Left lobe of liver (tissue), 2 donors: ENCODE measurements at regions not wholly inside any gene's neighbourhood (a gene's known extent, or its start where the extent isn't known, plus 50 kb on each side); places are given as distances from the start of the nearest gene placed in this dataset.

Experiments
- ATAC-seq: fragments of 200-7000 bp; cut with Tn5 transposase; one replicate; pipeline ENCODE4 v1.9.1; 2020; ENCODE audit warnings: mild to moderate bottlenecking, moderate library complexity
- DNase-seq: peaks from one replicate; pipeline ENCODE4 v3.0.0-alpha.2; 2020; ENCODE audit warnings: low spot score
- donor health status: DM: no; HTN: no; CAD: no; lungs with moderate emphysema.
- donor health status: DM: no; HTN: yes; CAD: no.

DNA sequence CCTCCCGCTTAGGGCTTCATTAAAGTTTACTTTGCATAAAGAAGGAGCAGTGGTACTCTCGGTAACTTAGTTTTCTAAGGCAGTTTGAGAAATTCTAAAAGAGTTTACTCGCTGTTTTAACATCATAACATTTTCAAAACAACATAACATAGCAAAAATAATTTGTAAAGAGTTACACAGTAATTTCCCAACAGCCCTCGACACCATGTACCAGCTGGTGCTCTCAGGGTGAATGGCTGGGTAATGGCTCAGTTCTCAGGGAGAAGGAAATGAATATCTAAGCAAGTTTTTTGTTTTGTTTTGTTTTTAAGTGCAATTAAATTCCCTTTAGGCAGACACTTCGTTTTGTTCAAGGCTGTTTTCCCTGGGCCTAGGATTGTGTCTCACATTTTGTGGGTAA, 435.3 kb downstream of the C4orf33 start:
- no peak for DNase-seq
- no peak for ATAC-seq

DNA sequence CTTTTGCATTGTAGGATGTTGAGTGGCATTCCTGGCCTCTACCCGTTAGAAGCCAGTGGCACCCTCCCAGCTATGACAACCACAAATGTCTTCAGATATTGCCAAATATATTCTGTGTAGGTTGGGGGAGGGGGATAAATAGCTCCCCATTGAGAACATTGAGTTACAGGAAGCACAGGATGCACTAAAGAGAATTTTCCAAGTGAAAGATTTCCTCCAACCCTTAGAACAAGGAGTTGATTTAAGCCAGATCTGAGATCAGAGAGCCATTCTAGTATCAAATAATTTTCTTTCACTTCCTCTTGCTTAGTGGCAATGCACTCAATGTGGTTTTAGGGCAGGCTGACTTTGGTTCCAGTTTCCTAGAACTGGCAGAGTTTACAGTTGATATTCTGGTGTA, 436.6 kb downstream of the C4orf33 start:
- ATAC-seq = no peak
- DNase-seq = no peak

- DNase-seq (no peak), ATAC-seq (no peak)
Measured at GRCh38 chr4:129543299-129543698, 447.3 kb downstream of the C4orf33 start.

DNA sequence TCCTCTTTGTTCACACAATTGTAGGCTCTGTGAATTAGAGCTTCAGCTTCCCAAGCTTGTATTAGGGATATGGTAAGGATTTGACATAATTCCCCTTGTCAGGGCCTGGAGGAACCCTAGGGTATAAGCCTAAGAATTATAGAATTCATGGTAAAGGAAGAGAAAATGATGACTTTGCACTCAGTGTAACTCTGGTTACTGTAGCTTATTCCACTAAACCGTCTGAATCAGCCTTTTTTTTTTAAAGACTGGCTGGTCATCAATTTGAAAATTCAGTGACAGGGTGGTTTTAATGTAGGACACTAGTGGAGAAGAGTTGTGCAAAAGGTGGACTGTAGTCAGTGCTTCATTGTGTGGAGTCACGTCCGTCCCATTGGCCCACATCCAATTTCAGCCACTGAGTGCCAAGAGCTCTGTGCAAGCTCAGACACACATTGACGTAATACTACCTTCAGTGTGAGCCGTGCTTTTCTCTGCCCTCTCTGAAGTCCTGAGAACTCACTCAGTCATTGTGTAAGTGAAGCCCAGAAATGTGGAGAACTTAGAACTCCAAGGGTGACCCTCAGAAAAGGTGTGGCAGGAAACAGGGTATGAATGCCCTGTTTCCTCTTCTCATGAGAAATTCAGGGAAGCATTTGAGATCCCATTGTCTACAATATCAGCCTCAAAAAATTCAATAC, 449.8 kb downstream of the C4orf33 start:
- peak; percentile 98 for ATAC-seq
- peak; percentile 86 for DNase-seq

GRCh38 chr4:129546531-129546930, 450.6 kb downstream of the C4orf33 start:
- DNase-seq (no peak), ATAC-seq (no peak)

- DNase-seq (no peak), ATAC-seq (no peak)
Measured at GRCh38 chr4:129550281-129550785, 454.4 kb downstream of the C4orf33 start.

DNA sequence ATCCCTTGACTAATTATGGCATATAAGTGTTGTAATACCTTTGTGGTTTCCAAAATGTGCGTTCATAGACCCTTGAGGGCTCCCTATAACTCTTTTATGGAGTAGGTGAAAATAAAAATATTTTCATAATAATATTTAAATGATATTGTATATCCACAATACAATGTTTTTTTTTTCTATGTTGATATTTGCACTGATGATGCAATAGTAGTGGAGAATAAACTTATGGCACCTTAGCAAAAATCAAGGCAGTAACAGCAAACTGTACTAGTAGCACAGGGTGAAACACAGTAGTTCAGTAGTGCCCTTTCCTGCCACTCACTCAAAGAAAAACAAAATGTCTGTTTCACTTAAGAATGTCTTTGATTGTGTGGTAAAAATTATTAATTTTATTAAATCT, 465.3 kb downstream of the C4orf33 start:
- ATAC-seq = no peak

GRCh38 chr4:129561886-129562671, 466.1 kb downstream of the C4orf33 start:
- ATAC-seq (no peak), DNase-seq (no peak)

More for the DNA sequence above, 465.3 kb downstream of the C4orf33 start:
- DNase-seq = no peak

GRCh38 chr4:129565214-129565613, 469.3 kb downstream of the C4orf33 start:
- DNase-seq (no peak), ATAC-seq (no peak)

DNA sequence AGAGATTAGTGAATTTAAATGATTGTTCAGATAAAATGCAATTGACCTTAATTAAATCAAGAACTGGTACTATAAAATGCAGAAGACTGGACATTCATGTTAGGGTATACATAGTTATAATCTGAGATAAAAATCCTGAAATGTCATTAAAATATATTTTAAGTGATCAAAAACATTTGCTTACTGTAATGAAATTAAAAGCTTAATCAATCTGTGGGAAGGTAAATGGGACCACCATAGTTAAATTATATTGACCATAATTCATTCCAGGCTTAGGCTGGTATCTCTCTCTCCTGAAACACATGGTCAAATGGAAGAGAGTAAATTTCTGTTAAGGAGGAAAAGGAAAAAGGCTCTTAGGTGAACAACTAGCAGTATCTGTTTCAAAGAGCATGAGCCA, 474.4 kb downstream of the C4orf33 start:
- ATAC-seq (no peak), DNase-seq (no peak)

DNA sequence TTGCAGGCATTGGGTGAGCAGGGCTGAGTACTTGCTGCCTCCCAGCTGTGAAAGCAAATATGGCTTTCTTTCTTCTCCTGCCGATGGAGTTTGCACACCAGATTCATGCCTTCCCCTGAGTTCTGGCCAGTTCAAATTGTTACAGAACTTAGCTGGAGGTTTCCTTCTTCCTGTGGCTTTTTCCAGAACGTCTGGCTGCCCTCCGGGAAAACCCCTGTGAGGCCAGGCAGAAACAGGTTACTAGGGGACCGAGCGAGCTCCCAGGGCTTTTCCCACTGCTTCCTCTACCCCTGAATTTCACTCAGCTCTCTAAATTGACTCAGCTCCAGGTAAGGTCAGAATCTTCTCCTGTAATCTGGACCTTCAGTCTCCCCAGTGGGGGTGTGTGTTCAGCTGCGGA, 482.4 kb downstream of the C4orf33 start:
- no peak for DNase-seq
- ATAC-seq = no peak

DNA sequence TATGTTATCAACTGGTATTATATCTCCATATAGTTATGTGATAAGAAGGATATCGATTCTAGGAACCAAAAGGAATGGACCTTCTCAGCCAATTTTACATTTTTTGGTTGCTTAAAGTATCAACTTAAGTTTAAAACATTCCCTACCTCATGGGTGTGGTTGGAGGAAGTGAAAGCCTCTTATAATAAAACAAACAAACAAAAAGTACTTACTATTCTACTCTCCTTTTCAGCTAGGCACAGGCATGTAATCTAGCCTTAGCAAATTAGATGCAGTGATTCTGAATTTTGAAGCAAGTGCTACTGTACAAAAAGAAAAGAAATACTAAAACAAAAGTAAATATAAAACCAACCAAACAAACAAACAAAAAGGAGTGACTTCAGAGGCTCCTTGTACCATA, 485.4 kb downstream of the C4orf33 start:
- DNase-seq (no peak), ATAC-seq (no peak)

DNA sequence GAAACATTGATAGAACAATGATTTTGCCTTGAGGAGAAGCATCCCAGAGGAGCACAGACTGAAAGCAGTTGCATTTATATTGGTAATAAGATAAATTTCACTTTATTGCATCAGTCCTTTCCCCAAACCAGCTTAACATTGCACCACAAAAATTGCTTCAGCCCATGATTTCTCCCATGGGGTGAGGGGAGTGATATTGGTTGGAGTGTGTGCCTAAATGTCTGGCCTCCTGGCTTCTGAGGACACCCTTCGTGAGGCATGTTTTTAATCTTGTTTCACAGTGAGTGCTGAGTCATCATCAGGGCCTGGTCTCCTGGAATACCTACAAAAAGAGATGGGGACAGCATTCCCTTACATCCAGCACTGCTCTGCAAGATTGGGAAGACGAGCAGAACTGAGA, 487.9 kb downstream of the C4orf33 start:
- no peak for ATAC-seq
- no peak for DNase-seq

DNA sequence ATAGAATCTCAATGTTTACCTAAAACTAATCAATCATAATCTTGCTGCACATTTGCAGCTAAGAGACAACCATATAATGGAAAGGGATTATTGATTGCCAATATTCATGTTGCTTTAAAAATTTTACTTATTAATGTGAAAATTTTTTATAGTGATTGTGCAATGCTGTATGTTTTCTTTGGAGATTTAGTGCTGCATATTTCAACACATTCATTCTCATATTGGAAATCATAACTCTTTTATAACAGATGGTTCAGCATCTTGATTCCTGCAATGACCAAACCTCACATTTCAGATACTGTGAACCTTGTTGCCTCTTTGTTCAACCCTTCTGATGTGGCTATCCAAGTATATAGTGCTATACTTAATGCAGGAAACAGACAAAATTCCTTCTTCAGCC, 502.6 kb downstream of the C4orf33 start:
- no peak for ATAC-seq
- no peak for DNase-seq

- ATAC-seq (no peak), DNase-seq (no peak)
Measured at GRCh38 chr4:129600898-129601297, 504.9 kb downstream of the C4orf33 start.

DNA sequence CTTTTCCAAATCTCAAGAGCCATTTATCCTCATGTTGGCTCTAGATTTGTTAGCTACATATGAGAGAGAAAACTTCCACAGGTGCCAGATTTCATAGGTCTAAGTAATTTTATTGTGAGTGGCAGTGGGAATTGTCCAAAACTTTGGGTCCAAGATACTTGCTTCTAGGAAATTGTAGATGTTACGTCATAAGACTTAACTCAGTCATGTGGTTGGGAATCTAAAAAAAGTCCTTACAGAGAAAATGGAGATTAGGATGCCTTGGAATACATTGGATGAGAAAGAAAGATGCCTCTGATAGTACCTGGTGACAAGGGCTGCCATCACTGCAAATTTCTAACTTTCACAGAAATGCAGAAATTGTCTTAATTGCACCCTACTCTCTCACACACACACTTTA, 506.5 kb downstream of the C4orf33 start:
- no peak for DNase-seq
- no peak for ATAC-seq

GRCh38 chr4:129603241-129603931, 507.4 kb downstream of the C4orf33 start:
- DNase-seq = no peak
- ATAC-seq = no peak

- DNase-seq (no peak), ATAC-seq (no peak)
Measured at GRCh38 chr4:129604632-129605255, 508.8 kb downstream of the C4orf33 start.

- ATAC-seq (no peak), DNase-seq (no peak)
Measured at GRCh38 chr4:129614611-129615010, 518.7 kb downstream of the C4orf33 start.

DNA sequence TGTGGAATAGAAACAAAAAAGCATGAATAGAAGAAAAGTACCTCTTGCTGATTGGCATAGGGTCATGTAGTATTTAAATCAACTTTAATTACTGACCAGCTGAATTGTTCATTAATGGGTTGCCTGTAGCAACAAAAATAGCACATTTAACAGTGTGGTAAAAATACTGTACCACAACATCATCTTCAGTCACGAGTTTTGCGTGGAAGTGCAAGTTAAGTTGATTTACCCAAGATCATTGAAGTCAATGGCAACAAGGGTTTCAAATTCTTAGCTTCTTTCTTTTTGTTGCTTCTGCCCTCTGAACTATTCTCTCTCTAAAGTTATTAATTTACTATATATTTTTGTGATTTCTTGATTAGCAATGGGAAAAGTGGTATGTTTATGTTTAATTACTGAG, 526.6 kb downstream of the C4orf33 start:
- no peak for ATAC-seq
- no peak for DNase-seq

DNA sequence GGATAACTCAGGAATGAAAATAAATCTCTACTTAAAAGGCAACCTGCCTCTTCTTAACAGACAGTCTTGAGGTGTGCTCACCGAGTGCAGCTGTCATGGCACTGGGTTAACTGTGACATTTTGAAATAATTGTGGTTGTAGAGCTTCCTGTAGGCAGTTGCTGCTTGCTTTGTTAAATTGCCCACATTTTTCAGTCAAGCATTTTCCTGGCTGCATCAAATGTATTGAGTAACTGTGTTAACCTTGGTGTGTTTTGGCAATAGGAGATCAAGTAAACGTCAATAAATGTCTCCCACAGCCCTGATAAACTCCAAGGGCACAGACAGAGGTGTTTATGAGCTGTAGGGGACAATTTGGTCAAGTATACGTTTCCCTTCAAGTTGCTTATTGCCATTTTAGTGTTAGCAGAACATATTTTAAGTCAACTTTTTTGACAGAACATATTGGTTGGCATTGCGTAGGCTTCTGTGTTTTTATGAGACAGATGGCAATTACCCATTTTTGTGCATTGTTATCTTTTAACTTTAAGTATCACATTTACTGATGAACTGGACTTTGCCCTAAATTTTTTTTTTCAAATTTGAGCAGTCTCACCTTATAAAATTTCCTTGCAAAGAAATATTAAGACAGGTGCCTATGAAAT, 527.4 kb downstream of the C4orf33 start:
- peak; percentile 45 for DNase-seq
- peak; percentile 96 for ATAC-seq
